ENCODE measurements at regions not wholly inside any gene's neighbourhood (a gene's known extent, or its start where the extent isn't known, plus 50 kb on each side); places are given as distances from the start of the nearest gene placed in this dataset.

DNA sequence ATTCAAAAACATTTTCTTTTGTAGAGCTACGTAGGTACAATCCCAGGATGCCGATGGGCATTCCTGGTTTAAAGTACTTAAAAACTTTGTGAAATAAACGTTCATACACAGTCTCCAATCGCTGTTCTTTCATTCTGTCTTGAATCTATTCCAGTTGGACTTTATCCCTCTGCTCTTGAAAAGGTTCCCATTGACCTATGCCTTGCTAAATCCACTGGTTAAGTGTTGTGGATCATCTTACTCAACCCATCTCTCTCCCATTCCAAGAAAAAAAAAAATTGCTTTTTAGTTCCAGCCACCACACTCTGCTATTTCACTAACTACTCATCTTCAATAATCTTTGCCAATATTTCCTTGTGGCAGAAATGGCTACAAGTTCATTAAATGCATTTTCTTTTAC lies 542.3 kb upstream of the GRIA3 start:
- no peak for TF ChIP-seq TAF1 (IDR thresholded peaks at IDR 0.05; ENCODE audit: low read depth)
- no peak for TF ChIP-seq EGR1 (IDR thresholded peaks at IDR 0.05)
- TF ChIP-seq CEBPB (IDR thresholded peaks at IDR 0.05) = no peak
- no peak for TF ChIP-seq FOXM1 (IDR thresholded peaks at IDR 0.05; ENCODE audit: borderline replicate concordance, low read depth)
- TF ChIP-seq, protein P1, sequence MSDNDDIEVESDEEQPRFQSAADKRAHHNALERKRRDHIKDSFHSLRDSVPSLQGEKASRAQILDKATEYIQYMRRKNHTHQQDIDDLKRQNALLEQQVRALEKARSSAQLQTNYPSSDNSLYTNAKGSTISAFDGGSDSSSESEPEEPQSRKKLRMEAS (IDR thresholded peaks at IDR 0.05) = no peak
- TF ChIP-seq TEAD4 (IDR thresholded peaks at IDR 0.05) = no peak
- TF ChIP-seq, protein P2, sequence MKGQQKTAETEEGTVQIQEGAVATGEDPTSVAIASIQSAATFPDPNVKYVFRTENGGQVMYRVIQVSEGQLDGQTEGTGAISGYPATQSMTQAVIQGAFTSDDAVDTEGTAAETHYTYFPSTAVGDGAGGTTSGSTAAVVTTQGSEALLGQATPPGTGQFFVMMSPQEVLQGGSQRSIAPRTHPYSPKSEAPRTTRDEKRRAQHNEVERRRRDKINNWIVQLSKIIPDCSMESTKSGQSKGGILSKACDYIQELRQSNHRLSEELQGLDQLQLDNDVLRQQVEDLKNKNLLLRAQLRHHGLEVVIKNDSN (IDR thresholded peaks at IDR 0.05) = no peak
- no peak for TF ChIP-seq TCF12 (IDR thresholded peaks at IDR 0.05; ENCODE audit: low read depth)
- no peak for TF ChIP-seq ZBTB7A (IDR thresholded peaks at IDR 0.05; ENCODE audit: low read depth)
- TF ChIP-seq NFIC (IDR thresholded peaks at IDR 0.05) = no peak
- TF ChIP-seq, protein P3, sequence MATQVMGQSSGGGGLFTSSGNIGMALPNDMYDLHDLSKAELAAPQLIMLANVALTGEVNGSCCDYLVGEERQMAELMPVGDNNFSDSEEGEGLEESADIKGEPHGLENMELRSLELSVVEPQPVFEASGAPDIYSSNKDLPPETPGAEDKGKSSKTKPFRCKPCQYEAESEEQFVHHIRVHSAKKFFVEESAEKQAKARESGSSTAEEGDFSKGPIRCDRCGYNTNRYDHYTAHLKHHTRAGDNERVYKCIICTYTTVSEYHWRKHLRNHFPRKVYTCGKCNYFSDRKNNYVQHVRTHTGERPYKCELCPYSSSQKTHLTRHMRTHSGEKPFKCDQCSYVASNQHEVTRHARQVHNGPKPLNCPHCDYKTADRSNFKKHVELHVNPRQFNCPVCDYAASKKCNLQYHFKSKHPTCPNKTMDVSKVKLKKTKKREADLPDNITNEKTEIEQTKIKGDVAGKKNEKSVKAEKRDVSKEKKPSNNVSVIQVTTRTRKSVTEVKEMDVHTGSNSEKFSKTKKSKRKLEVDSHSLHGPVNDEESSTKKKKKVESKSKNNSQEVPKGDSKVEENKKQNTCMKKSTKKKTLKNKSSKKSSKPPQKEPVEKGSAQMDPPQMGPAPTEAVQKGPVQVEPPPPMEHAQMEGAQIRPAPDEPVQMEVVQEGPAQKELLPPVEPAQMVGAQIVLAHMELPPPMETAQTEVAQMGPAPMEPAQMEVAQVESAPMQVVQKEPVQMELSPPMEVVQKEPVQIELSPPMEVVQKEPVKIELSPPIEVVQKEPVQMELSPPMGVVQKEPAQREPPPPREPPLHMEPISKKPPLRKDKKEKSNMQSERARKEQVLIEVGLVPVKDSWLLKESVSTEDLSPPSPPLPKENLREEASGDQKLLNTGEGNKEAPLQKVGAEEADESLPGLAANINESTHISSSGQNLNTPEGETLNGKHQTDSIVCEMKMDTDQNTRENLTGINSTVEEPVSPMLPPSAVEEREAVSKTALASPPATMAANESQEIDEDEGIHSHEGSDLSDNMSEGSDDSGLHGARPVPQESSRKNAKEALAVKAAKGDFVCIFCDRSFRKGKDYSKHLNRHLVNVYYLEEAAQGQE (IDR thresholded peaks at IDR 0.05; ENCODE audit: low read depth) = no peak
- no peak for TF ChIP-seq RAD21 (IDR thresholded peaks at IDR 0.05; ENCODE audit: low read depth)
- no peak for TF ChIP-seq CREB1 (IDR thresholded peaks at IDR 0.05; ENCODE audit: low read depth)
- no peak for TF ChIP-seq EP300 (IDR thresholded peaks at IDR 0.05; ENCODE audit: borderline replicate concordance)
- TF ChIP-seq YY1 (IDR thresholded peaks at IDR 0.05; ENCODE audit: low read depth) = no peak

DNA sequence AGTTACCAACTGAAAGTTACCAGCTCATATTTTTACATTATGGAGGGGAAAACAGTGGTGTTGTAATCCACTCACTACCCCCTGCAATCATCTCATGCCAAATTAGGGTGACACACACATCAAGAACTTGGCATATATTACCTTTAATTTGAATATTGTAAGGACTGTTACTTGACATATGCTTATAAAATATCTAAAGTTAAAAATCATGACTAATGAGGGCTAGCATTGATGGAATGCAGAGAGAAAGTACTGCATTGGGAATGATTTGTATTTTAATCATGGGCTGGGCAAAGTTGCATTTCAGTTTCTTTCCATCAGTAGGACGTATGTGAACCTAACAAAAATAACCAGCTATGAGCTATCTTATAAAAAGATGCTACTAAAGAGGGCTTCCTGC lies 517.5 kb upstream of the GRIA3 start:
- TF ChIP-seq CEBPB (IDR thresholded peaks at IDR 0.05) (no peak), EP300 (IDR thresholded peaks at IDR 0.05; ENCODE audit: borderline replicate concordance) (no peak), YY1 (IDR thresholded peaks at IDR 0.05; ENCODE audit: low read depth) (no peak), FOXM1 (IDR thresholded peaks at IDR 0.05; ENCODE audit: borderline replicate concordance, low read depth) (no peak), TCF12 (IDR thresholded peaks at IDR 0.05; ENCODE audit: low read depth) (no peak), RAD21 (IDR thresholded peaks at IDR 0.05; ENCODE audit: low read depth) (no peak)
- TF ChIP-seq, protein P2 (IDR thresholded peaks at IDR 0.05) = no peak
- TF ChIP-seq, protein P1 (IDR thresholded peaks at IDR 0.05) = no peak
- TF ChIP-seq, protein P3 (IDR thresholded peaks at IDR 0.05; ENCODE audit: low read depth) = no peak

DNA sequence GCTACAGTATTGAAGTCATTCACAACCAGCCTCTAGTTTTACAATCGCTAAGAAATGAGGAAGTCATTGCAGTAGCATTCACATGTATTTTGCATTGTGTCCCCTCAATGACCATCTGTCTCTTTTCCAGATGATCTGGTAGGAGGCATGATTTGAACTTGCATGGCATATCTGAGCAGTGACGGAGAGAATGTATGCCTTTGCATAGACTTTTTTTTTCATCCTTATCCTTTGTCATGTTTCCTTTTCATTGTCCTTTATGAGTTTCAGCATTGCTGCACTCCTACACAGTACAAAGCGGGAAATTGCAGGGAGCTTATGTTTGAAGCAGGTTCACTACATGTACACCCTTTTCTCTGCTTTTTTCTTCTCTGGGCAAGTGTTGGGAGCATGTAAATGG lies 516.4 kb upstream of the GRIA3 start:
- TF ChIP-seq TAF1 (IDR thresholded peaks at IDR 0.05; ENCODE audit: low read depth) (no peak), EGR1 (IDR thresholded peaks at IDR 0.05) (no peak), TCF12 (IDR thresholded peaks at IDR 0.05; ENCODE audit: low read depth) (no peak), CEBPB (IDR thresholded peaks at IDR 0.05) (no peak), EP300 (IDR thresholded peaks at IDR 0.05; ENCODE audit: borderline replicate concordance) (no peak), FOXM1 (IDR thresholded peaks at IDR 0.05; ENCODE audit: borderline replicate concordance, low read depth) (no peak), ZBTB7A (IDR thresholded peaks at IDR 0.05; ENCODE audit: low read depth) (no peak), YY1 (IDR thresholded peaks at IDR 0.05; ENCODE audit: low read depth) (no peak), NFIC (IDR thresholded peaks at IDR 0.05) (no peak), CREB1 (IDR thresholded peaks at IDR 0.05; ENCODE audit: low read depth) (no peak), RAD21 (IDR thresholded peaks at IDR 0.05; ENCODE audit: low read depth) (no peak), TEAD4 (IDR thresholded peaks at IDR 0.05) (no peak)
- TF ChIP-seq, protein P1 (IDR thresholded peaks at IDR 0.05) = no peak
- TF ChIP-seq, protein P2 (IDR thresholded peaks at IDR 0.05) = no peak
- TF ChIP-seq, protein P3 (IDR thresholded peaks at IDR 0.05; ENCODE audit: low read depth) = no peak

DNA sequence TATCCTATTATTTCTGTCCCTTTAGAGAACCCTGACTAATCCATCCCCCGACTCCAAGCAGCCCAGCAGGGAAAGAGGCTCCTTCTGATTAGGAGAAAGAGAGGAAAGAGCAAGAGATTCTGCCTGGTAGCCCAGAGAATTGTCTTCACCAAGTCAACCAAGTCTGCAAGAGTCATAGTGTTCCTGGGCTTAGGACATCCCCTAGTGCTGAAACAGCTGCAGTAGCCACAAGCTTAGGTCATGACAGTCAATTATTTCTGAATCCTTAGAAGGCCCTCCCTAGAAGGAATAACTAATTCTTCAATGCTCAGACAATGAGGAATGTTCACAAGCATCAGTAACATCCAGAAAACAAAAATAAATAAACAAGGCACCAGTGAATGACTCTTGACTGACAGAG lies 480.3 kb upstream of the GRIA3 start:
- TF ChIP-seq TAF1 (IDR thresholded peaks at IDR 0.05; ENCODE audit: low read depth) (no peak), FOXM1 (IDR thresholded peaks at IDR 0.05; ENCODE audit: borderline replicate concordance, low read depth) (no peak), NFIC (IDR thresholded peaks at IDR 0.05) (no peak), ZBTB7A (IDR thresholded peaks at IDR 0.05; ENCODE audit: low read depth) (no peak), TEAD4 (IDR thresholded peaks at IDR 0.05) (no peak), CEBPB (IDR thresholded peaks at IDR 0.05) (no peak), CREB1 (IDR thresholded peaks at IDR 0.05; ENCODE audit: low read depth) (no peak), TCF12 (IDR thresholded peaks at IDR 0.05; ENCODE audit: low read depth) (no peak), YY1 (IDR thresholded peaks at IDR 0.05; ENCODE audit: low read depth) (no peak), EGR1 (IDR thresholded peaks at IDR 0.05) (no peak), RAD21 (IDR thresholded peaks at IDR 0.05; ENCODE audit: low read depth) (no peak), EP300 (IDR thresholded peaks at IDR 0.05; ENCODE audit: borderline replicate concordance) (no peak)
- TF ChIP-seq, protein P2 (IDR thresholded peaks at IDR 0.05) = no peak
- TF ChIP-seq, protein P3 (IDR thresholded peaks at IDR 0.05; ENCODE audit: low read depth) = no peak
- TF ChIP-seq, protein P1 (IDR thresholded peaks at IDR 0.05) = no peak
